Lung (tissue), 11 donors: ENCODE measurements at regions not wholly inside any gene's neighbourhood (a gene's known extent, or its start where the extent isn't known, plus 50 kb on each side); places are given as distances from the start of the nearest gene placed in this dataset.

Experiments
- ATAC-seq: fragments of 200-7000 bp; cut with Tn5 transposase; one replicate; pipeline ENCODE4 v1.9.1; 2020; ENCODE audit warnings: moderate number of reproducible peaks; ENCODE audit not compliant: insufficient read depth, low FRiP score
- DNase-seq, 3 donors: peaks; one replicate each; pipeline ENCODE4 v3.0.0-alpha.2; 2013 to 2017
- H3K27ac ChIP-seq, 2 donors: one replicate each; pipeline ENCODE4 v1.5.1; 2013; ENCODE audit warnings: mild to moderate bottlenecking in 2 of 2, moderate library complexity in 2 of 2, control low read depth in 1 of 2, inconsistent platforms in 1 of 2, low read depth in 1 of 2, low read length in 1 of 2
- H3K27me3 ChIP-seq, 3 donors: one replicate each; pipeline ENCODE4 v1.5.1; 2013; ENCODE audit warnings: low read length in 2 of 3; ENCODE audit not compliant: control insufficient read depth in 3 of 3, insufficient read depth in 3 of 3
- H3K36me3 ChIP-seq, 4 donors: one replicate each; pipeline ENCODE4 v1.5.1; 2013; ENCODE audit warnings: low read length in 4 of 4, mild to moderate bottlenecking in 1 of 4, moderate library complexity in 1 of 4; ENCODE audit not compliant: control insufficient read depth in 4 of 4, insufficient read depth in 4 of 4
- H3K4me1 ChIP-seq, 5 donors: one replicate each; pipeline ENCODE4 v1.5.1; 2013; ENCODE audit warnings: low read length in 5 of 5, mild to moderate bottlenecking in 2 of 5, moderate library complexity in 1 of 5; ENCODE audit not compliant: control insufficient read depth in 5 of 5, insufficient read depth in 5 of 5
- H3K4me3 ChIP-seq: one replicate; pipeline ENCODE4 v1.5.1; 2013; ENCODE audit warnings: mild to moderate bottlenecking, control low read depth, moderate library complexity
- H3K9ac ChIP-seq, 2 donors: one replicate each; pipeline ENCODE4 v1.5.1; 2013; ENCODE audit warnings: low read length in 2 of 2, control low read depth in 1 of 2; ENCODE audit not compliant: insufficient read depth in 1 of 2
- H3K9me3 ChIP-seq, 4 donors: one replicate each; pipeline ENCODE4 v1.5.1; 2013; ENCODE audit warnings: low read length in 3 of 4, mild to moderate bottlenecking in 1 of 4, moderate library complexity in 1 of 4; ENCODE audit not compliant: control insufficient read depth in 4 of 4, insufficient read depth in 3 of 4
- CTCF ChIP-seq: IDR thresholded peaks from 2 replicates; pipeline ENCODE4 v1.5.1; 2012; ENCODE audit warnings: mild to moderate bottlenecking; ENCODE audit errors: control extremely low read depth, extremely low read depth
- WGBS, 2 donors: extraction: QIAGEN DNeasy Blood & Tissue Kit; methylation state at CpG; one replicate each; pipeline ENCODE4 v1.1.7; 2013; 5-methylcytosine and 5-hydroxymethylcytosine counted together
- donor health status: control.
- donor health status: control.
- donor health status: Bipolar disorder and iron deficiency.
- donor health status: healthy.
- donor health status: DM: yes; HTN: yes; CAD: no.

- Histone ChIP-seq H3K27me3 (peaks cover 0 to 4% (median 2%) of the 10 kb centered on the region in 3 donors), H3K4me3 (no peak overlapping the region), H3K9ac (no peak overlapping the region), H3K27ac (no peak overlapping the region), H3K9me3 (peaks cover 0 to 2% (median 0%) of the 10 kb centered on the region in 4 donors), H3K4me1 (peaks cover 0 to 45% (median 6%) of the 10 kb centered on the region in 5 donors), H3K36me3 (no peaks in the 10 kb centered on the region)
- ATAC-seq (no peak), DNase-seq (peak; percentile 74 to 81 (median 75))
- no peak for TF ChIP-seq CTCF
- WGBS, 2 donors = 14 to 20% methylated on average over 9 of the region's 9 CpGs
Observed at GRCh38 chr19:31073485-31074198, 275.6 kb downstream of the TSHZ3 start.

- ATAC-seq = no peak
- 30 to 44% methylated on average over 1 of the region's 1 CpG for WGBS, 2 donors
- H3K4me3 ChIP-seq = no peak overlapping the region
- H3K9ac ChIP-seq = no peak overlapping the region
- H3K27me3 ChIP-seq = peaks cover 0 to 4% (median 2%) of the 10 kb centered on the region in 3 donors
- no peak overlapping the region for H3K27ac ChIP-seq
- TF ChIP-seq CTCF = no peak
- H3K9me3 ChIP-seq = peaks cover 0 to 4% (median 0%) of the 10 kb centered on the region in 4 donors
- H3K36me3 ChIP-seq = no peaks in the 10 kb centered on the region
- peaks cover 0 to 45% (median 6%) of the 10 kb centered on the region in 5 donors for H3K4me1 ChIP-seq
- DNase-seq = no peak
Observed at GRCh38 chr19:31072451-31072850, 276.8 kb downstream of the TSHZ3 start.

GRCh38 chr19:31071136-31071855 is 277.9 kb downstream of the TSHZ3 start:
- peaks cover 0 to 4% (median 0%) of the 10 kb centered on the region in 4 donors for H3K9me3 ChIP-seq
- no peaks in the 10 kb centered on the region for H3K36me3 ChIP-seq
- ATAC-seq = no peak
- no peak for TF ChIP-seq CTCF
- DNase-seq = peak in 2 of 3 donors; percentile 46 to 51
- H3K9ac ChIP-seq = no peak overlapping the region
- H3K4me3 ChIP-seq = no peak overlapping the region
- peaks cover 0 to 45% (median 6%) of the 10 kb centered on the region in 5 donors for H3K4me1 ChIP-seq
- no peak overlapping the region for H3K27ac ChIP-seq
- 75 to 85% methylated on average over 11 of the region's 11 CpGs for WGBS, 2 donors
- peaks cover 0 to 6% (median 2%) of the 10 kb centered on the region in 3 donors for H3K27me3 ChIP-seq
